GM23338 (cell line): ENCODE measurements at regions not wholly inside any gene's neighbourhood (a gene's known extent, or its start where the extent isn't known, plus 50 kb on each side); places are given as distances from the start of the nearest gene placed in this dataset.

Experiments used
- ATAC-seq: fragments of 200-7000 bp; cut with Tn5 transposase; 3 replicates; pipeline ENCODE4 v1.9.1; 2020
- DNase-seq: peaks from one replicate; pipeline ENCODE4 v3.0.0-alpha.2; 2015; ENCODE audit warnings: low spot score
- H2AFZ ChIP-seq: fragments of 200-600 bp; sonication (generic); 2 replicates; pipeline ENCODE4 v1.8.0; 2016; ENCODE audit warnings: antibody characterized with exemption, mild to moderate bottlenecking, moderate library complexity
- H3F3A ChIP-seq: fragments of 200-600 bp; sonication (generic); replicated peaks from 2 replicates; pipeline ENCODE4 v1.8.0; 2017; ENCODE audit warnings: antibody characterized with exemption, mixed run types, low read depth
- H3K27ac ChIP-seq: fragments of 200-600 bp; sonication (generic); 2 replicates; pipeline ENCODE4 v1.6.1; 2016; ENCODE audit warnings: low read depth
- H3K27me3 ChIP-seq: fragments of 200-600 bp; sonication (generic); 2 replicates; pipeline ENCODE4 v1.8.0; 2016; ENCODE audit warnings: mild to moderate bottlenecking, mixed run types, moderate library complexity; ENCODE audit not compliant: insufficient read depth
- H3K36me3 ChIP-seq: fragments of 200-600 bp; sonication (generic); 2 replicates; pipeline ENCODE4 v1.8.0; 2016; ENCODE audit warnings: mild to moderate bottlenecking; ENCODE audit not compliant: insufficient read depth
- H3K4me1 ChIP-seq: fragments of 200-600 bp; sonication (generic); 2 replicates; pipeline ENCODE4 v1.8.0; 2016; ENCODE audit warnings: mild to moderate bottlenecking, moderate library complexity; ENCODE audit not compliant: insufficient read depth
- H3K4me2 ChIP-seq: fragments of 200-600 bp; sonication (generic); 2 replicates; pipeline ENCODE4 v1.7.1; 2017; ENCODE audit warnings: mixed run types
- H3K4me3 ChIP-seq: fragments of 200-600 bp; sonication (generic); 2 replicates; pipeline ENCODE4 v1.6.1; 2016; ENCODE audit warnings: mixed run types
- H3K79me2 ChIP-seq: fragments of 200-600 bp; sonication (generic); replicated peaks from 2 replicates; pipeline ENCODE4 v1.8.0; 2017; ENCODE audit warnings: mild to moderate bottlenecking; ENCODE audit not compliant: insufficient read depth
- H3K9me2 ChIP-seq: fragments of 200-600 bp; sonication (generic); 2 replicates; pipeline ENCODE4 v1.8.0; 2017; ENCODE audit not compliant: insufficient read depth
- H4K20me1 ChIP-seq: fragments of 200-600 bp; sonication (generic); replicated peaks from 2 replicates; pipeline ENCODE4 v1.8.0; 2017; ENCODE audit warnings: mild to moderate bottlenecking; ENCODE audit not compliant: insufficient read depth
- H3K27ac Mint-ChIP-seq: 2 replicates; pipeline ENCODE4 v1.8.0; 2020; ENCODE audit warnings: inconsistent platforms, mild to moderate bottlenecking, moderate library complexity, mixed read lengths
- H3K27me3 Mint-ChIP-seq: 3 replicates; pipeline ENCODE4 v1.8.0; 2022; ENCODE audit warnings: low read depth, mild to moderate bottlenecking, moderate library complexity, mixed read lengths, inconsistent platforms; ENCODE audit not compliant: insufficient read depth, poor library complexity
- H3K36me3 Mint-ChIP-seq: 3 replicates; pipeline ENCODE4 v1.8.0; 2021; ENCODE audit warnings: low read depth, mild to moderate bottlenecking, inconsistent platforms, moderate library complexity, mixed read lengths
- H3K4me1 Mint-ChIP-seq: 3 replicates; pipeline ENCODE4 v1.8.0; 2020; ENCODE audit warnings: mild to moderate bottlenecking, inconsistent platforms, mixed read lengths
- H3K4me3 Mint-ChIP-seq: 3 replicates; pipeline ENCODE4 v1.8.0; 2021; ENCODE audit warnings: moderate library complexity, mild to moderate bottlenecking, inconsistent platforms, mixed read lengths
- H3K9me3 Mint-ChIP-seq: 3 replicates; pipeline ENCODE4 v1.8.0; 2020; ENCODE audit warnings: moderate library complexity, mild to moderate bottlenecking, inconsistent platforms, mixed read lengths
- CREB1 ChIP-seq: fragments of 250-450 bp; sonication (Bioruptor Pico); IDR thresholded peaks from 2 replicates; pipeline ENCODE4 v1.5.0; 2020; ENCODE audit warnings: low read depth, mild to moderate bottlenecking, moderate library complexity
- ETS1 ChIP-seq: IDR thresholded peaks from 2 replicates; pipeline ENCODE4 v1.6.1; 2016; ENCODE audit warnings: antibody characterized with exemption
- EZH2 ChIP-seq: fragments of 200-600 bp; sonication (generic); IDR thresholded peaks from one replicate; pipeline ENCODE4 v1.8.0; 2017; ENCODE audit warnings: antibody characterized with exemption, mild to moderate bottlenecking, low read depth; ENCODE audit not compliant: unreplicated experiment
- EZH2phosphoT487 ChIP-seq: fragments of 200-600 bp; sonication (generic); IDR thresholded peaks from one replicate; pipeline ENCODE4 v1.8.1; 2018; ENCODE audit warnings: antibody characterized with exemption; ENCODE audit not compliant: unreplicated experiment
- JUNB ChIP-seq: IDR thresholded peaks from one replicate; pipeline ENCODE4 v1.6.1; 2016; ENCODE audit warnings: antibody characterized with exemption; ENCODE audit not compliant: unreplicated experiment
- NANOG ChIP-seq: IDR thresholded peaks from 2 replicates; pipeline ENCODE4 v1.6.1; 2016; ENCODE audit warnings: antibody characterized with exemption, borderline replicate concordance
- POLR2AphosphoS5 ChIP-seq: IDR thresholded peaks from 2 replicates; pipeline ENCODE4 v1.6.1; 2016; ENCODE audit warnings: antibody characterized with exemption, low read depth
- STAT1 ChIP-seq: IDR thresholded peaks from one replicate; pipeline ENCODE4 v1.6.1; 2016; ENCODE audit warnings: antibody characterized with exemption; ENCODE audit not compliant: unreplicated experiment
- ZNF114 ChIP-seq: fragments of 250-450 bp; sonication (Bioruptor Pico); IDR thresholded peaks from 2 replicates; pipeline ENCODE4 v1.5.0; 2020; ENCODE audit warnings: mild to moderate bottlenecking, moderate library complexity
- ZNF331 ChIP-seq: fragments of 250-450 bp; sonication (Bioruptor Pico); IDR thresholded peaks from 2 replicates; pipeline ENCODE4 v1.5.0; 2020; ENCODE audit warnings: low read depth, mild to moderate bottlenecking, moderate library complexity
- TF ChIP-seq, protein P1 (sequence below), 2 experiments: fragments of 200-600 bp in 1 of 2; sonication (generic) in 1 of 2; conservative IDR thresholded peaks; 2 replicates each; pipeline versions ENCODE4 v1.5.1 to v1.6.1; 2016 to 2017; ENCODE audit warnings: antibody characterized with exemption in 2 of 2, low read depth in 2 of 2, mild to moderate bottlenecking in 2 of 2, moderate library complexity in 1 of 2
- TF ChIP-seq, protein P2 (sequence below): fragments of 250-450 bp; sonication (Bioruptor Pico); IDR thresholded peaks from 2 replicates; pipeline ENCODE4 v1.5.0; 2020; ENCODE audit warnings: mild to moderate bottlenecking, moderate library complexity
- TF ChIP-seq, protein P3 (sequence below): IDR thresholded peaks from one replicate; pipeline ENCODE4 v1.6.1; 2018; ENCODE audit warnings: antibody characterized with exemption; ENCODE audit not compliant: unreplicated experiment

GRCh38 chr21:35399002-35399530 is 350.0 kb upstream of the RUNX1 start:
- Mint-ChIP-seq H3K27me3 (no peaks in the 10 kb centered on the region), H3K27ac (no peak overlapping the region), H3K4me1 (peaks cover 29% of the 10 kb centered on the region), H3K4me3 (no peak overlapping the region), H3K9me3 (no peaks in the 10 kb centered on the region), H3K36me3 (no peaks in the 10 kb centered on the region)
- Histone ChIP-seq H2AFZ (peak overlapping the region; percentile 12; the same call in 1 of the 2 replicates), H3K4me2 (no peak overlapping the region), H3K9me2 (peaks cover 13% of the 10 kb centered on the region; the same call in 1 of the 2 replicates), H4K20me1 (no peaks in the 10 kb centered on the region), H3K36me3 (no peaks in the 10 kb centered on the region), H3K79me2 (no peaks in the 10 kb centered on the region), H3K4me3 (no peak overlapping the region), H3K4me1 (peaks cover 9% of the 10 kb centered on the region), H3K27me3 (no peaks in the 10 kb centered on the region), H3F3A (no peaks in the 10 kb centered on the region), H3K27ac (no peak overlapping the region)
- no peak for ATAC-seq
- TF ChIP-seq EZH2 (no peak), ZNF114 (CRISPR knock-in tag) (no peak), NANOG (no peak), POLR2AphosphoS5 (no peak), ETS1 (no peak), STAT1 (no peak), ZNF331 (no peak), EZH2phosphoT487 (no peak), CREB1 (no peak), JUNB (no peak)
- TF ChIP-seq, protein P1, sequence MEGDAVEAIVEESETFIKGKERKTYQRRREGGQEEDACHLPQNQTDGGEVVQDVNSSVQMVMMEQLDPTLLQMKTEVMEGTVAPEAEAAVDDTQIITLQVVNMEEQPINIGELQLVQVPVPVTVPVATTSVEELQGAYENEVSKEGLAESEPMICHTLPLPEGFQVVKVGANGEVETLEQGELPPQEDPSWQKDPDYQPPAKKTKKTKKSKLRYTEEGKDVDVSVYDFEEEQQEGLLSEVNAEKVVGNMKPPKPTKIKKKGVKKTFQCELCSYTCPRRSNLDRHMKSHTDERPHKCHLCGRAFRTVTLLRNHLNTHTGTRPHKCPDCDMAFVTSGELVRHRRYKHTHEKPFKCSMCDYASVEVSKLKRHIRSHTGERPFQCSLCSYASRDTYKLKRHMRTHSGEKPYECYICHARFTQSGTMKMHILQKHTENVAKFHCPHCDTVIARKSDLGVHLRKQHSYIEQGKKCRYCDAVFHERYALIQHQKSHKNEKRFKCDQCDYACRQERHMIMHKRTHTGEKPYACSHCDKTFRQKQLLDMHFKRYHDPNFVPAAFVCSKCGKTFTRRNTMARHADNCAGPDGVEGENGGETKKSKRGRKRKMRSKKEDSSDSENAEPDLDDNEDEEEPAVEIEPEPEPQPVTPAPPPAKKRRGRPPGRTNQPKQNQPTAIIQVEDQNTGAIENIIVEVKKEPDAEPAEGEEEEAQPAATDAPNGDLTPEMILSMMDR (conservative IDR thresholded peaks at IDR 0.05; ENCODE audit: low read depth in 2 of 2) = no peak
- TF ChIP-seq, protein P2, sequence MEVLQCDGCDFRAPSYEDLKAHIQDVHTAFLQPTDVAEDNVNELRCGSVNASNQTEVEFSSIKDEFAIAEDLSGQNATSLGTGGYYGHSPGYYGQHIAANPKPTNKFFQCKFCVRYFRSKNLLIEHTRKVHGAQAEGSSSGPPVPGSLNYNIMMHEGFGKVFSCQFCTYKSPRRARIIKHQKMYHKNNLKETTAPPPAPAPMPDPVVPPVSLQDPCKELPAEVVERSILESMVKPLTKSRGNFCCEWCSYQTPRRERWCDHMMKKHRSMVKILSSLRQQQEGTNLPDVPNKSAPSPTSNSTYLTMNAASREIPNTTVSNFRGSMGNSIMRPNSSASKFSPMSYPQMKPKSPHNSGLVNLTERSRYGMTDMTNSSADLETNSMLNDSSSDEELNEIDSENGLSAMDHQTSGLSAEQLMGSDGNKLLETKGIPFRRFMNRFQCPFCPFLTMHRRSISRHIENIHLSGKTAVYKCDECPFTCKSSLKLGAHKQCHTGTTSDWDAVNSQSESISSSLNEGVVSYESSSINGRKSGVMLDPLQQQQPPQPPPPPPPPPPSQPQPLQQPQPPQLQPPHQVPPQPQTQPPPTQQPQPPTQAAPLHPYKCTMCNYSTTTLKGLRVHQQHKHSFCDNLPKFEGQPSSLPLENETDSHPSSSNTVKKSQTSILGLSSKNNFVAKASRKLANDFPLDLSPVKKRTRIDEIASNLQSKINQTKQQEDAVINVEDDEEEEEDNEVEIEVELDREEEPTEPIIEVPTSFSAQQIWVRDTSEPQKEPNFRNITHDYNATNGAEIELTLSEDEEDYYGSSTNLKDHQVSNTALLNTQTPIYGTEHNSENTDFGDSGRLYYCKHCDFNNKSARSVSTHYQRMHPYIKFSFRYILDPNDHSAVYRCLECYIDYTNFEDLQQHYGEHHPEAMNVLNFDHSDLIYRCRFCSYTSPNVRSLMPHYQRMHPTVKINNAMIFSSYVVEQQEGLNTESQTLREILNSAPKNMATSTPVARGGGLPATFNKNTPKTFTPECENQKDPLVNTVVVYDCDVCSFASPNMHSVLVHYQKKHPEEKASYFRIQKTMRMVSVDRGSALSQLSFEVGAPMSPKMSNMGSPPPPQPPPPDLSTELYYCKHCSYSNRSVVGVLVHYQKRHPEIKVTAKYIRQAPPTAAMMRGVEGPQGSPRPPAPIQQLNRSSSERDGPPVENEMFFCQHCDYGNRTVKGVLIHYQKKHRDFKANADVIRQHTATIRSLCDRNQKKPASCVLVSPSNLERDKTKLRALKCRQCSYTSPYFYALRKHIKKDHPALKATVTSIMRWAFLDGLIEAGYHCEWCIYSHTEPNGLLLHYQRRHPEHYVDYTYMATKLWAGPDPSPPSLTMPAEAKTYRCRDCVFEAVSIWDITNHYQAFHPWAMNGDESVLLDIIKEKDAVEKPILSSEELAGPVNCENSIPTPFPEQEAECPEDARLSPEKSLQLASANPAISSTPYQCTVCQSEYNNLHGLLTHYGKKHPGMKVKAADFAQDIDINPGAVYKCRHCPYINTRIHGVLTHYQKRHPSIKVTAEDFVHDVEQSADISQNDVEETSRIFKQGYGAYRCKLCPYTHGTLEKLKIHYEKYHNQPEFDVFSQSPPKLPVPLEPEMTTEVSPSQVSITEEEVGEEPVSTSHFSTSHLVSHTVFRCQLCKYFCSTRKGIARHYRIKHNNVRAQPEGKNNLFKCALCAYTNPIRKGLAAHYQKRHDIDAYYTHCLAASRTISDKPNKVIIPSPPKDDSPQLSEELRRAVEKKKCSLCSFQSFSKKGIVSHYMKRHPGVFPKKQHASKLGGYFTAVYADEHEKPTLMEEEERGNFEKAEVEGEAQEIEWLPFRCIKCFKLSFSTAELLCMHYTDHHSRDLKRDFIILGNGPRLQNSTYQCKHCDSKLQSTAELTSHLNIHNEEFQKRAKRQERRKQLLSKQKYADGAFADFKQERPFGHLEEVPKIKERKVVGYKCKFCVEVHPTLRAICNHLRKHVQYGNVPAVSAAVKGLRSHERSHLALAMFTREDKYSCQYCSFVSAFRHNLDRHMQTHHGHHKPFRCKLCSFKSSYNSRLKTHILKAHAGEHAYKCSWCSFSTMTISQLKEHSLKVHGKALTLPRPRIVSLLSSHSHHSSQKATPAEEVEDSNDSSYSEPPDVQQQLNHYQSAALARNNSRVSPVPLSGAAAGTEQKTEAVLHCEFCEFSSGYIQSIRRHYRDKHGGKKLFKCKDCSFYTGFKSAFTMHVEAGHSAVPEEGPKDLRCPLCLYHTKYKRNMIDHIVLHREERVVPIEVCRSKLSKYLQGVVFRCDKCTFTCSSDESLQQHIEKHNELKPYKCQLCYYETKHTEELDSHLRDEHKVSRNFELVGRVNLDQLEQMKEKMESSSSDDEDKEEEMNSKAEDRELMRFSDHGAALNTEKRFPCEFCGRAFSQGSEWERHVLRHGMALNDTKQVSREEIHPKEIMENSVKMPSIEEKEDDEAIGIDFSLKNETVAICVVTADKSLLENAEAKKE (CRISPR knock-in tag) = no peak
- TF ChIP-seq, protein P3, sequence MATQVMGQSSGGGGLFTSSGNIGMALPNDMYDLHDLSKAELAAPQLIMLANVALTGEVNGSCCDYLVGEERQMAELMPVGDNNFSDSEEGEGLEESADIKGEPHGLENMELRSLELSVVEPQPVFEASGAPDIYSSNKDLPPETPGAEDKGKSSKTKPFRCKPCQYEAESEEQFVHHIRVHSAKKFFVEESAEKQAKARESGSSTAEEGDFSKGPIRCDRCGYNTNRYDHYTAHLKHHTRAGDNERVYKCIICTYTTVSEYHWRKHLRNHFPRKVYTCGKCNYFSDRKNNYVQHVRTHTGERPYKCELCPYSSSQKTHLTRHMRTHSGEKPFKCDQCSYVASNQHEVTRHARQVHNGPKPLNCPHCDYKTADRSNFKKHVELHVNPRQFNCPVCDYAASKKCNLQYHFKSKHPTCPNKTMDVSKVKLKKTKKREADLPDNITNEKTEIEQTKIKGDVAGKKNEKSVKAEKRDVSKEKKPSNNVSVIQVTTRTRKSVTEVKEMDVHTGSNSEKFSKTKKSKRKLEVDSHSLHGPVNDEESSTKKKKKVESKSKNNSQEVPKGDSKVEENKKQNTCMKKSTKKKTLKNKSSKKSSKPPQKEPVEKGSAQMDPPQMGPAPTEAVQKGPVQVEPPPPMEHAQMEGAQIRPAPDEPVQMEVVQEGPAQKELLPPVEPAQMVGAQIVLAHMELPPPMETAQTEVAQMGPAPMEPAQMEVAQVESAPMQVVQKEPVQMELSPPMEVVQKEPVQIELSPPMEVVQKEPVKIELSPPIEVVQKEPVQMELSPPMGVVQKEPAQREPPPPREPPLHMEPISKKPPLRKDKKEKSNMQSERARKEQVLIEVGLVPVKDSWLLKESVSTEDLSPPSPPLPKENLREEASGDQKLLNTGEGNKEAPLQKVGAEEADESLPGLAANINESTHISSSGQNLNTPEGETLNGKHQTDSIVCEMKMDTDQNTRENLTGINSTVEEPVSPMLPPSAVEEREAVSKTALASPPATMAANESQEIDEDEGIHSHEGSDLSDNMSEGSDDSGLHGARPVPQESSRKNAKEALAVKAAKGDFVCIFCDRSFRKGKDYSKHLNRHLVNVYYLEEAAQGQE = no peak
- no peak for DNase-seq
